Stimulated activated CD4-positive, alpha-beta T cell treated with anti-CD3 and anti-CD28 coated beads, TNF-alpha, amount 100 ng/mL, for 4 hours (primary cell): ENCODE measurements at regions not wholly inside any gene's neighbourhood (a gene's known extent, or its start where the extent isn't known, plus 50 kb on each side); places are given as distances from the start of the nearest gene placed in this dataset.
"Not testable (repeated sequence)": the region's sequence is repeated elsewhere in the genome, so short reads cannot be mapped to it uniquely, and the experiment has no call there.

Experiments used
- DNase-seq, 3 experiments: peaks; one replicate each; pipeline ENCODE4 v3.0.0-alpha.2; 2020; ENCODE audit warnings: low read depth in 3 of 3

GRCh38 chr16:86256995-86257394, 253.3 kb upstream of the FOXF1 start:
- DNase-seq: no peak

- no peak for DNase-seq
These were observed 252.8 kb upstream of the FOXF1 start for GRCh38 chr16:86257546-86257945.

GRCh38 chr16:86258713-86259112, 251.6 kb upstream of the FOXF1 start:
- no peak for DNase-seq

GRCh38 chr16:86259499-86259898, 250.8 kb upstream of the FOXF1 start:
- no peak for DNase-seq

- DNase-seq: no peak
These were observed 248.9 kb upstream of the FOXF1 start for GRCh38 chr16:86261379-86261778.

GRCh38 chr16:86267657-86268056, 242.7 kb upstream of the FOXF1 start:
- DNase-seq: not testable (repeated sequence)

- DNase-seq: no peak
These were observed 239.6 kb upstream of the FOXF1 start for GRCh38 chr16:86270696-86271095.

- DNase-seq: no peak
These were observed 237.6 kb upstream of the FOXF1 start for GRCh38 chr16:86272744-86273143.

- DNase-seq: no peak
These were observed 233.1 kb upstream of the FOXF1 start for GRCh38 chr16:86277221-86277620.

GRCh38 chr16:86277859-86278258, 232.5 kb upstream of the FOXF1 start:
- not testable (repeated sequence) for DNase-seq

- DNase-seq: no peak
These were observed 228.9 kb upstream of the FOXF1 start for GRCh38 chr16:86281421-86281820.

- DNase-seq: no peak
These were observed 226.4 kb upstream of the FOXF1 start for GRCh38 chr16:86283944-86284343.

GRCh38 chr16:86285421-86285820, 224.9 kb upstream of the FOXF1 start:
- DNase-seq: no peak

- no peak for DNase-seq
These were observed 224.1 kb upstream of the FOXF1 start for GRCh38 chr16:86285938-86286921.

GRCh38 chr16:86286991-86287663, 223.2 kb upstream of the FOXF1 start:
- DNase-seq: no peak

GRCh38 chr16:86287664-86288201, 222.6 kb upstream of the FOXF1 start:
- DNase-seq: no peak

- no peak for DNase-seq
These were observed 221.5 kb upstream of the FOXF1 start for GRCh38 chr16:86288716-86289294.

- DNase-seq: no peak
These were observed 221.0 kb upstream of the FOXF1 start for GRCh38 chr16:86289304-86289703.

GRCh38 chr16:86289907-86290306, 220.4 kb upstream of the FOXF1 start:
- DNase-seq: no peak

GRCh38 chr16:86291491-86291890, 218.8 kb upstream of the FOXF1 start:
- DNase-seq: no peak

GRCh38 chr16:86292171-86292775, 218.1 kb upstream of the FOXF1 start:
- no peak for DNase-seq

GRCh38 chr16:86292942-86293341, 217.4 kb upstream of the FOXF1 start:
- DNase-seq: no peak
